HEK293 (cell line): ENCODE measurements at regions not wholly inside any gene's neighbourhood (a gene's known extent, or its start where the extent isn't known, plus 50 kb on each side); places are given as distances from the start of the nearest gene placed in this dataset.

Source experiments
- CTCF ChIA-PET: fragments of 350-600 bp; formaldehyde crosslinking; extraction: SDS; loops from one replicate; lab custom pipeline; 2021; ENCODE audit warnings: antibody characterized with exemption; lab: Yijun Ruan, JAX
- POLR2A ChIA-PET: fragments of 300-600 bp; formaldehyde crosslinking; extraction: SDS; loops from one replicate; lab custom pipeline; 2020; ENCODE audit warnings: antibody characterized with exemption, inconsistent platforms; lab: Yijun Ruan, JAX
- H3K27ac ChIP-seq: fragments of 200-500 bp; sonication (Bioruptor generic); 2 replicates; pipeline ENCODE4 v1.5.1; 2014; ENCODE audit warnings: low read depth, low read length, control low read depth, inconsistent platforms; ENCODE audit errors: extremely low read depth
- H3K36me3 ChIP-seq, 2 experiments: fragments of 200-500 bp in 1 of 2; sonication (Bioruptor generic) in 1 of 2; 1 replicate in 1 of 2; 2 replicates in 1 of 2; pipeline ENCODE4 v1.5.1; 2014 to 2017; ENCODE audit warnings: inconsistent platforms in 2 of 2, low read length in 2 of 2; ENCODE audit not compliant: control insufficient read depth in 2 of 2, insufficient read depth in 1 of 2
- H3K4me1 ChIP-seq: fragments of 200-500 bp; sonication (Bioruptor generic); 2 replicates; pipeline ENCODE4 v1.5.1; 2014; ENCODE audit warnings: mild to moderate bottlenecking, low read length, inconsistent platforms; ENCODE audit not compliant: control insufficient read depth, insufficient read depth
- H3K4me3 ChIP-seq: 2 replicates; pipeline ENCODE4 v1.5.1; 2011; ENCODE audit warnings: low read depth, mild to moderate bottlenecking, control low read depth, low read length, moderate library complexity
- H3K9me3 ChIP-seq: fragments of 200-500 bp; sonication (Bioruptor generic); 2 replicates; pipeline ENCODE4 v1.5.1; 2014; ENCODE audit warnings: low read depth, low read length, inconsistent platforms; ENCODE audit not compliant: control insufficient read depth, insufficient read depth
- ELK4 ChIP-seq: IDR thresholded peaks from 2 replicates; pipeline ENCODE4 v1.6.1; 2011; ENCODE audit warnings: mild to moderate bottlenecking, low read depth, low read length, borderline replicate concordance
- HOXA7 ChIP-seq: sonication (generic); formaldehyde crosslinking; IDR thresholded peaks from 2 replicates; pipeline ENCODE4 v1.8.1; 2022; ENCODE audit warnings: missing genetic modification reagents, borderline replicate concordance
- KLF9 ChIP-seq: fragments of 450-650 bp; formaldehyde crosslinking; IDR thresholded peaks from 2 replicates; pipeline ENCODE4 v1.5.1; 2016; ENCODE audit warnings: missing biosample characterization, missing genetic modification characterization, low read depth
- PRDM4 ChIP-seq: fragments of 450-650 bp; formaldehyde crosslinking; IDR thresholded peaks from 2 replicates; pipeline ENCODE4 v1.5.1; 2017; ENCODE audit warnings: missing biosample characterization, missing genetic modification characterization
- REST ChIP-seq: fragments of 450-650 bp; formaldehyde crosslinking; IDR thresholded peaks from 2 replicates; pipeline ENCODE4 v1.5.1; 2016; ENCODE audit warnings: missing biosample characterization, missing genetic modification characterization
- ZBTB26 ChIP-seq: fragments of 450-650 bp; formaldehyde crosslinking; optimal IDR thresholded peaks from 2 replicates; pipeline ENCODE3; 2016; ENCODE audit warnings: missing biosample characterization, mild to moderate bottlenecking, missing genetic modification characterization
- ZBTB6 ChIP-seq: fragments of 450-650 bp; formaldehyde crosslinking; IDR thresholded peaks from 2 replicates; pipeline ENCODE4 v1.5.1; 2017; ENCODE audit warnings: missing biosample characterization, missing genetic modification characterization
- ZNF133 ChIP-seq: fragments of 450-650 bp; formaldehyde crosslinking; IDR thresholded peaks from 2 replicates; pipeline ENCODE4 v1.5.1; 2016; ENCODE audit warnings: missing biosample characterization, missing genetic modification characterization
- ZNF184 ChIP-seq: fragments of 450-650 bp; IDR thresholded peaks from 2 replicates; pipeline ENCODE4 v1.5.1; 2018; ENCODE audit warnings: missing biosample characterization, mild to moderate bottlenecking, missing genetic modification characterization
- ZNF2 ChIP-seq: fragments of 450-650 bp; formaldehyde crosslinking; IDR thresholded peaks from 2 replicates; pipeline ENCODE4 v1.5.1; 2016; ENCODE audit warnings: missing biosample characterization, missing genetic modification characterization
- ZNF221 ChIP-seq: fragments of 450-650 bp; formaldehyde crosslinking; IDR thresholded peaks from 2 replicates; pipeline ENCODE4 v1.5.1; 2017; ENCODE audit warnings: missing biosample characterization, missing genetic modification characterization, borderline replicate concordance
- ZNF280D ChIP-seq: fragments of 450-650 bp; formaldehyde crosslinking; IDR thresholded peaks from 2 replicates; pipeline ENCODE4 v1.5.1; 2016; ENCODE audit warnings: missing biosample characterization, missing genetic modification characterization
- ZNF366 ChIP-seq: fragments of 450-650 bp; formaldehyde crosslinking; conservative IDR thresholded peaks from 2 replicates; pipeline ENCODE4 v1.5.1; 2016; ENCODE audit warnings: missing biosample characterization, missing genetic modification characterization
- ZNF530 ChIP-seq: fragments of 450-650 bp; formaldehyde crosslinking; IDR thresholded peaks from 2 replicates; pipeline ENCODE4 v1.5.1; 2016; ENCODE audit warnings: low read depth, missing biosample characterization, missing genetic modification characterization
- ZNF624 ChIP-seq: fragments of 450-650 bp; formaldehyde crosslinking; IDR thresholded peaks from 2 replicates; pipeline ENCODE4 v1.5.1; 2017; ENCODE audit warnings: missing biosample characterization, missing genetic modification characterization
- ZNF777 ChIP-seq: fragments of 450-650 bp; formaldehyde crosslinking; IDR thresholded peaks from 2 replicates; pipeline ENCODE4 v1.5.1; 2017; ENCODE audit warnings: missing biosample characterization, missing genetic modification characterization, borderline replicate concordance

GRCh38 chr2:137748533-137748932 is 215.7 kb upstream of the HNMT start:
- Histone ChIP-seq H3K9me3 (no peaks in the 10 kb centered on the region), H3K4me3 (no peak overlapping the region), H3K36me3 (no peaks in the 10 kb centered on the region), H3K4me1 (no peaks in the 10 kb centered on the region), H3K27ac (no peak overlapping the region)
- POLR2A ChIA-PET: no interaction called here
- CTCF ChIA-PET: interaction anchor here (0.7 kb wide), 1 partner anchor 11 kb away, joined by 3 read pairs; no protein-coding TSS in a partner anchor
- no peak for TF ChIP-seq ZNF133 (tag by site-specific recombination)
- no peak for TF ChIP-seq HOXA7
- TF ChIP-seq ZNF530: no peak
- no peak for TF ChIP-seq ZNF221 (tag by site-specific recombination)
- TF ChIP-seq ZNF2 (tag by site-specific recombination): no peak
- TF ChIP-seq ZNF366 (tag by site-specific recombination): no peak
- TF ChIP-seq REST (tag by site-specific recombination): no peak
- TF ChIP-seq ZNF624 (tag by site-specific recombination): no peak

GRCh38 chr2:137764646-137765045 is 199.6 kb upstream of the HNMT start:
- TF ChIP-seq PRDM4 (tag by site-specific recombination) (no peak), ZBTB26 (no peak)
- TF ChIP-seq, all 188 proteins: peak for 0
- Histone ChIP-seq H3K9me3 (no peaks in the 10 kb centered on the region), H3K36me3 (no peaks in the 10 kb centered on the region), H3K27ac (no peak overlapping the region), H3K4me3 (no peak overlapping the region), H3K4me1 (no peaks in the 10 kb centered on the region)
- ChIA-PET CTCF (interaction anchor here (0.6 to 1.3 kb wide), 3 partner anchors 10 to 693 kb away, joined by 3 to 5 read pairs (median 4); no protein-coding TSS in a partner anchor), POLR2A (no interaction called here)

- Histone ChIP-seq H3K9me3 (no peaks in the 10 kb centered on the region), H3K27ac (no peak overlapping the region), H3K4me3 (no peak overlapping the region), H3K36me3 (no peaks in the 10 kb centered on the region), H3K4me1 (no peaks in the 10 kb centered on the region)
- ChIA-PET POLR2A (interaction anchor here (0.6 kb wide), 2 partner anchors 47 to 815 kb away, joined by 3 to 4 read pairs; no protein-coding TSS in a partner anchor), CTCF (no interaction called here)
- TF ChIP-seq ZNF280D (tag by site-specific recombination) (no peak), ZNF777 (tag by site-specific recombination) (no peak), KLF9 (tag by site-specific recombination) (no peak), ZBTB6 (tag by site-specific recombination) (no peak), ZNF184 (tag by site-specific recombination) (no peak), ELK4 (no peak)
Measured at GRCh38 chr2:137769406-137769805, 194.9 kb upstream of the HNMT start.
